Thoracic aorta (tissue), 2 donors: ENCODE measurements at regions not wholly inside any gene's neighbourhood (a gene's known extent, or its start where the extent isn't known, plus 50 kb on each side); places are given as distances from the start of the nearest gene placed in this dataset.
"Not testable (repeated sequence)": the region's sequence is repeated elsewhere in the genome, so short reads cannot be mapped to it uniquely, and the experiment has no call there.

Experiments used
- ATAC-seq: fragments of 150-250 bp; one replicate; pipeline ENCODE4 v1.8.0; 2017; ENCODE audit warnings: low read depth; ENCODE audit not compliant: insufficient number of reproducible peaks, low FRiP score
- DNase-seq: peaks from one replicate; pipeline ENCODE4 v3.0.0-alpha.2; 2020; ENCODE audit warnings: low spot score
- H3K27ac ChIP-seq, 2 donors: fragments of 200-600 bp; sonication (generic); 1 replicate in 1 of 2; 2 replicates in 1 of 2; pipeline ENCODE4 v1.5.1; 2016; ENCODE audit warnings: mild to moderate bottlenecking in 2 of 2, moderate library complexity in 2 of 2
- H3K27me3 ChIP-seq: fragments of 200-600 bp; sonication (generic); replicated peaks from 2 replicates; pipeline ENCODE4 v1.6.0; 2016; ENCODE audit warnings: mild to moderate bottlenecking; ENCODE audit not compliant: insufficient read depth
- H3K36me3 ChIP-seq: fragments of 200-600 bp; sonication (generic); one replicate; pipeline ENCODE4 v1.5.1; 2016
- H3K4me1 ChIP-seq, 2 donors: fragments of 200-600 bp; sonication (generic); 1 replicate in 1 of 2; 2 replicates in 1 of 2; pipeline versions ENCODE4 v1.5.1 to v1.6.0; 2016; ENCODE audit warnings: low read depth in 2 of 2, mild to moderate bottlenecking in 1 of 2; ENCODE audit not compliant: control insufficient read depth in 1 of 2
- H3K4me3 ChIP-seq: fragments of 200-600 bp; sonication (generic); 2 replicates; pipeline ENCODE4 v1.5.1; 2016; ENCODE audit warnings: mild to moderate bottlenecking
- H3K9me3 ChIP-seq: fragments of 200-600 bp; sonication (generic); 2 replicates; pipeline ENCODE4 v1.5.1; 2016

GRCh38 chr16:88221001-88221761 is 161.6 kb upstream of the ZNF469 start:
- not testable (repeated sequence) for H3K4me3 ChIP-seq, DNase-seq, H3K27ac ChIP-seq, H3K36me3 ChIP-seq, H3K27me3 ChIP-seq, ATAC-seq, H3K4me1 ChIP-seq, H3K9me3 ChIP-seq

DNA sequence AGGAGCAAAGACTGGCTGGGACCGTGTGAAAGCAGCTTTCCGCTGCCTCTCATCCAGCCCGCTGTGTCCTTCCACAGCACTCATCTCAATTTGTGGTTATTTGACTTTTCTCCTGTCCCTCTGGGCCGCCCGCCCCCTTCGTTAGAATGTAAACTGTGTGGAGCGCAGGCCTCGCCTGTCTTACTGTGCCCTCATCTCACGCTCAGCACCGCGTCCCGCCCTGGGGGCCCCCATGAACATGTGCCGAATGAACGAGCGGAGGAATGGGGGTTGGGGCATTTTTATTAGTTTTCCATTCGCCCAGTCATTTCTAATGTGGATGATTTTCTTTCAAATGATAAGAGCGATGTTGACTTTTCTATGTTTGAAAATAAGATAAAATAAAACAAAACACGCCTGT is 159.1 kb upstream of the ZNF469 start:
- DNase-seq, H3K27ac ChIP-seq, H3K4me1 ChIP-seq, H3K4me3 ChIP-seq, H3K27me3 ChIP-seq, H3K36me3 ChIP-seq, H3K9me3 ChIP-seq, ATAC-seq: not testable (repeated sequence)

DNA sequence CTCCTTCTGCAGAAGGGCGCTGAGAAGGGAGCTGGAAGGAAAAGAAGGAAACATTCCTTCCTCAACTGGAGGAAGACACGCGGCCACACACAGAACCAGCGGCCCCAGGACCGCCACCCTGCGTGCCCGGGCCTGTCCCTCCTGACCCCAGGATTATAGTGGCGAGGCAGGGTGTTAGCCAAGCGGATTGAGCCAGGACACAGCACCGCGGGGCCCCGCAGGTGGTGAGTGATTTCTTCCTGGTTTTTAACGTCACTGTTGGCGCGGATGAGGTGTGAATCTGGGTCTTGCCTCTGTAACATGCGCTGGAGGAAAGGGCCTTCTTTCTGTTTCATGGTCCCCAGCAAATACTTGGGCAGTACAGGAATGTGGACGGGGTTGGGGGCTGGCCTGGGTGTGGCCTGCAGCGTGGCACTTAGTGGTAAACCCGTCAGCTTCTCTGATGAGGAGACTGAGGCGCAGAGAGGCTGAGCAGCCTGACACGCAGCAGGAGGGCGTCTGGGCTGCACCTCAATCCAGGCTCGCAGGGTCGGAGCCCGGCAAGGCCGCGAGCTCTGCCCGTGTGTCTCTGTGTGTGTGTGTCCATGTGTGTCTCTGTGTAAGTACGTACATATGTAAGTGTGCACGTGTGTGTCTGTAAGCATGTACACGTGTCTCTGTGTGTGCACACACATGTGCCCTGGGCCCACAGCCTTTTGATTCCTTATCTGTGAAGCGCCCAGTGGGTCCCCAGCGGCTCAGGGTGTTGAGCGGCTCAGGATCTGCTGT is 158.4 kb upstream of the ZNF469 start:
- H3K4me3 ChIP-seq, ATAC-seq, DNase-seq: not testable (repeated sequence)

DNA sequence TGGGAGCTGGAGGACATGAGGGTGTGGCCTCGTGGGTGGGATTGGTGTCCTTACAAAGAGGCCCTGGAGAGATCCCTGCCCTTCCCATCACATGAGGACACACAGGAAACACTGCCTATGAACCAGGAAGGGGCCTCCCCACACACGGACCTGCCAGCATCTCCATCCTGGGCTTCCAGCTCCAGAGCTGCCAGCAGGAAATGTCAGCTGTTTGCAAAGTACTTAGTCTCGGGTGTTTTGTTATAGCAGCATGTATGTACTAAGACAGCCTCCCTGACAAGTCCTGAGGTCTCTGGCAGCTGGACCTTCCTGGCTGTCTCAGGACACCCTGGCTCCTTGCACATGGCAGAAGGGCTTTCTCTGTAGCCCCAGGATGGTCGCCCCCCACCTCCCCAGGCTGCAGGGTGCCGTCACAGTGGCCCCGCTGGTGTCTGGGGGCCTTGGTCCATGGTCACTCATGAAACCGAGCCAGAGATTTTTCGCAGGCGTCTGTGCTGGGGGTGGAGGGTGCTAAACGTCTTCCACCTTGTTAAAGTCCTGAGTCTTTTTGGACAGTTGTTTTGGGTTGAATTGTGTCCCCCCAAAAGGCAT is 157.0 kb upstream of the ZNF469 start:
- ATAC-seq, H3K36me3 ChIP-seq, DNase-seq, H3K27me3 ChIP-seq, H3K4me1 ChIP-seq, H3K27ac ChIP-seq, H3K9me3 ChIP-seq, H3K4me3 ChIP-seq: not testable (repeated sequence)

More for the DNA sequence above, 158.4 kb upstream of the ZNF469 start:
- H3K9me3 ChIP-seq, H3K27ac ChIP-seq, H3K27me3 ChIP-seq, H3K36me3 ChIP-seq, H3K4me1 ChIP-seq: not testable (repeated sequence)

DNA sequence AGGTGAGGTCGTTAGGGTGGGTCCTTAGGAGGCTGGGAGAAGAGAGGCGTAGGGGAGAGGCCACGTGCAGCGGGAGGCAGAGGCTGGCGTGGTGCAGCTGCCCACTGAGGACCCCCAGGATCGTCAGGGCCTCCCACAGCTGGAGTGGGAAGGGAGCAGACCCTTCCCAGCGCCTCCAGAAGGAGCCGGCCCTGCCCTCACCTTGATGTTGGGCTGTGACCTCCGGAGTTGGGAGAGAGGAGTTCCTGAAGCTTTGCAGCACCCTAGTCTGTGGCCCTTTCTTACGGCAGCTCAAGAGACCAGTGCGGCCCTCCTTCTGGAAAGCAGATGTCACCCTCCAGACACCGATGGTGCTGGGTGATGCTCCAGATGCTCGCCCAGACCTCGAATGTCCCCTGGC is 156.5 kb upstream of the ZNF469 start:
- not testable (repeated sequence) for H3K27ac ChIP-seq, ATAC-seq, H3K4me3 ChIP-seq, H3K9me3 ChIP-seq, H3K4me1 ChIP-seq, H3K27me3 ChIP-seq, H3K36me3 ChIP-seq, DNase-seq

GRCh38 chr16:88227026-88227721 is 155.6 kb upstream of the ZNF469 start:
- not testable (repeated sequence) for ATAC-seq, DNase-seq, H3K27ac ChIP-seq, H3K36me3 ChIP-seq, H3K27me3 ChIP-seq, H3K4me1 ChIP-seq, H3K9me3 ChIP-seq, H3K4me3 ChIP-seq

DNA sequence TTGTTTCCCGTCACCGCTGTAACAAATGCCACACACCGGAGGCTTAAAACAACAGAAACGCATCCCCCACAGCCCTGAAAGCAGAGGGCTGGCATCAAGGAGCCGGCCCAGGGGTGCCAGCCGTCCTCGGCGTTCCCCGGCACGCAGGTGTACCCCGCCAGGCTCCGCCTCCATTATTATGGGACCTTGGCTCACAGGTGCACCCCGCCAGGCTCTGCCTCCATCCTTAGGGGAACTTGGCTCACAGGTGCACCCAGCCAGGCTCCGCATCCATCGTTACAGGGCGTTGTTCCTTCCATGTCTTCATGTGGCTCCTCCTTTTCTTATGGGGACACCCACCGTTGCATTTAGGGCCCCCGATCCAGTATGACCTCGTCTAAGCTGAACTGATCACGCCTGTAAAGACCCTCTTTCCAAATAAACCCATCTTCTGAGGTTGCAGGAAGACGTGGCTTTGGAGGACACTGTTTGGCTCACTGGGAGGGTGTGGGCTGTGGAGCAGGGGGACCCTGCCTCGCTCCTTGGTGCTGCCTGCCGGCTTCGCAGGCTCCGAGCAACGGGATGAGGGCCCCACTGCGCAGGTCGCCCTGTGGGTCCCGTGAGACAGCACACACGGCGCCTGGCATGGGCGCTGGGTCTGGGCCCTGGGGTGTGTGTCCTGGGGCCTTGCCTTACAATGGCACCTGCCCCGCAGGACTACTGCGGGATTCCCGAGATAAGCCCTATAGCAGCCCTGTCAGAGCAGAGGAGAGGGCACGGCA is 154.9 kb upstream of the ZNF469 start:
- not testable (repeated sequence) for H3K27me3 ChIP-seq, DNase-seq, H3K27ac ChIP-seq, H3K4me3 ChIP-seq, H3K36me3 ChIP-seq, H3K9me3 ChIP-seq, H3K4me1 ChIP-seq, ATAC-seq

DNA sequence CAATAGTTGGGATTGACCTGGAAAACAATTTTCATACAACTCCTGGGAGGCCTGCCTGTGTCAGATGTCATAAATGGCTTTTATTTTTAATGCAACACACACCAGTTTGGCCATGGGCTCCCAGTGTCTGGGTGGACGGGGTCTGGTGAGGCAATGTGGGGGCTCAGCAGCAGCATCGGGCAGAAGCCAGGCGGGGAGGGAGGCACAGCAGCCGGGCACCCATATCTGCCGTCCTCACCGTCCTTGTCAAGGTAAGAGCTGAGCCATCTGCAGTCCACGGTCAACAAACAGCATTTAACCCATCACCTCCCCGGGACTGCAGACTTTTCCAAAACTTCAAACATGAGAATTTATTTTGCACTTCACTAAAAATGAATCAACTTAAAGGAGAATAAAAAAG is 154.0 kb upstream of the ZNF469 start:
- H3K27me3 ChIP-seq, ATAC-seq, H3K27ac ChIP-seq, H3K4me3 ChIP-seq, DNase-seq, H3K9me3 ChIP-seq, H3K36me3 ChIP-seq, H3K4me1 ChIP-seq: not testable (repeated sequence)

GRCh38 chr16:88229710-88230109 is 153.0 kb upstream of the ZNF469 start:
- H3K27ac ChIP-seq, H3K4me3 ChIP-seq, H3K9me3 ChIP-seq, H3K4me1 ChIP-seq, ATAC-seq, DNase-seq, H3K27me3 ChIP-seq, H3K36me3 ChIP-seq: not testable (repeated sequence)

DNA sequence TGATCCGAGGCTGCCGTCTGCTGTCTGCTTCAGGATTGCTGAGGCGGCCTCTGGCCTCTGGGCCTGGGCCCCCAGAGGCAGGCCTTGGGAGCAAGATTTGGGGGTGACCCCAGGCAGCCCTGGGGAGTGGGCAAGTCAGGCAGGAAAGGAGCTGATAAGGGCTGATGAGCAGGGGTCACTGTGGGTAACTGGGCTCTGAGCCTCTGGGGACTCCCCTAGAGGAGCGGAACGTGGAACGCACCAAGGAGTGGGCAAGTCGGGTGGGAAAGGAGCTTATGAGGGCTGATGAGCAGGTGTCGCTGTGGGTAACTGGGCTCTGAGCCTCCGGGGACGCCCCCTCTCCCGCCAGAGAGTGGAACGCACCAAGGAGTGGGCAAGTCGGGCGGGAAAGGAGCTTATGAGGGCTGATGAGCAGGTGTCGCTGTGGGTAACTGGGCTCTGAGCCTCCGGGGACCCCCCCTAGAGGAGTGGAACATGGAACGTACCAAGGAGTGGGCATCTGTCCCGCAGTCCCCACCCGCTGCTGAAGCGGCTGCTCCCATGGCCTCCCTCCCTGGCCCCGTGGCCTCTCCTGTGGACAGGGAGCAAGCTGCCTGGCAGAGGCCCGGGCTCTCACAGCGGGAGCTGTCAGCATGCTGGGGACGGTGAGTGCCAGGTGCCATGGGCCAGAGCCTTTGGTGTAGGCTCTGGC is 152.3 kb upstream of the ZNF469 start:
- H3K27ac ChIP-seq, ATAC-seq, H3K36me3 ChIP-seq, DNase-seq, H3K27me3 ChIP-seq, H3K9me3 ChIP-seq, H3K4me3 ChIP-seq: not testable (repeated sequence)
- peaks cover 5 to 14% of the 10 kb centered on the region in 2 donors for H3K4me1 ChIP-seq

GRCh38 chr16:88230967-88231615 is 151.7 kb upstream of the ZNF469 start:
- peaks cover 7 to 21% of the 10 kb centered on the region in 2 donors for H3K4me1 ChIP-seq
- H3K27me3 ChIP-seq, ATAC-seq, DNase-seq, H3K36me3 ChIP-seq, H3K27ac ChIP-seq, H3K9me3 ChIP-seq, H3K4me3 ChIP-seq: not testable (repeated sequence)
